Fibroblast of lung (primary cell): ENCODE measurements at regions not wholly inside any gene's neighbourhood (a gene's known extent, or its start where the extent isn't known, plus 50 kb on each side); places are given as distances from the start of the nearest gene placed in this dataset.

Experiments used
- DNase-seq, 2 donors: peaks; one replicate each; pipeline versions ENCODE4 v3.0.0 to v3.0.0-alpha.2; 2010; ENCODE audit warnings: low read depth in 2 of 2
- H2AFZ ChIP-seq: 2 replicates; pipeline ENCODE4 v1.5.1; 2012; ENCODE audit warnings: low read length, control low read depth, inconsistent platforms
- H3K27ac ChIP-seq: 2 replicates; pipeline ENCODE4 v1.5.1; 2011; ENCODE audit warnings: low read length, control low read depth; ENCODE audit not compliant: insufficient read depth
- H3K27me3 ChIP-seq: 2 replicates; pipeline ENCODE4 v1.5.1; 2011; ENCODE audit warnings: mild to moderate bottlenecking, low read length; ENCODE audit not compliant: control insufficient read depth, insufficient read depth
- H3K36me3 ChIP-seq: 2 replicates; pipeline ENCODE4 v1.5.1; 2011; ENCODE audit warnings: low read length; ENCODE audit not compliant: control insufficient read depth, insufficient read depth
- H3K4me1 ChIP-seq: 2 replicates; pipeline ENCODE4 v1.5.1; 2011; ENCODE audit warnings: low read length; ENCODE audit not compliant: control insufficient read depth, insufficient read depth; ENCODE audit errors: extremely low read depth
- H3K4me2 ChIP-seq: 2 replicates; pipeline ENCODE4 v1.5.1; 2011; ENCODE audit warnings: low read length, control low read depth; ENCODE audit not compliant: insufficient read depth; ENCODE audit errors: extremely low read depth
- H3K4me3 ChIP-seq, 4 experiments: fragments of 200-600 bp in 1 of 4; sonication (generic) in 1 of 4; replicated peaks in 1 of 4; 2 replicates each; pipeline ENCODE4 v1.5.1; 2011 to 2016; ENCODE audit warnings: low read length in 4 of 4, low read depth in 3 of 4, mild to moderate bottlenecking in 3 of 4, control low read depth in 2 of 4, inconsistent platforms in 1 of 4, mixed read lengths in 1 of 4; ENCODE audit not compliant: insufficient read depth in 1 of 4; ENCODE audit errors: control extremely low read depth in 1 of 4
- H3K79me2 ChIP-seq: 2 replicates; pipeline ENCODE4 v1.5.1; 2012; ENCODE audit warnings: mild to moderate bottlenecking, low read length, inconsistent platforms; ENCODE audit not compliant: control insufficient read depth, insufficient read depth
- H3K9ac ChIP-seq: 2 replicates; pipeline ENCODE4 v1.5.1; 2011; ENCODE audit warnings: mild to moderate bottlenecking, low read length, control low read depth; ENCODE audit not compliant: insufficient read depth
- H3K9me3 ChIP-seq: 2 replicates; pipeline ENCODE4 v1.5.1; 2012; ENCODE audit warnings: low read depth, low read length; ENCODE audit not compliant: control insufficient read depth, insufficient read depth
- H4K20me1 ChIP-seq: 2 replicates; pipeline ENCODE4 v1.5.1; 2011; ENCODE audit warnings: low read length; ENCODE audit not compliant: control insufficient read depth, insufficient read depth; ENCODE audit errors: extremely low read depth
- CTCF ChIP-seq, 2 donors: IDR thresholded peaks in 1 of 2; conservative IDR thresholded peaks in 1 of 2; 1 replicate in 1 of 2; 2 replicates in 1 of 2; pipeline ENCODE4 v1.5.1; 2011 to 2012; ENCODE audit warnings: low read length in 2 of 2, control low read depth in 1 of 2, inconsistent platforms in 1 of 2, low read depth in 1 of 2, mild to moderate bottlenecking in 1 of 2
- EZH2 ChIP-seq: IDR thresholded peaks from 2 replicates; pipeline ENCODE4 v1.5.1; 2012; ENCODE audit warnings: low read length, control low read depth, mild to moderate bottlenecking; ENCODE audit errors: missing control alignments

- no peak for TF ChIP-seq CTCF (conservative IDR thresholded peaks at IDR 0.05 in 1 of 2, IDR thresholded peaks at IDR 0.05 in 1 of 2; ENCODE audit: low read depth in 1 of 2, low read length in 2 of 2)
- no peak for TF ChIP-seq EZH2
- Histone ChIP-seq H3K36me3 (no peaks in the 10 kb centered on the region), H2AFZ (no peak overlapping the region), H3K79me2 (no peaks in the 10 kb centered on the region), H4K20me1 (no peaks in the 10 kb centered on the region), H3K4me1 (no peaks in the 10 kb centered on the region), H3K27ac (no peak overlapping the region), H3K4me2 (no peak overlapping the region), H3K4me3 (no peak overlapping the region), H3K27me3 (no peaks in the 10 kb centered on the region), H3K9ac (no peak overlapping the region), H3K9me3 (no peaks in the 10 kb centered on the region)
- DNase-seq: no peak
Measured at GRCh38 chr20:43855803-43856202, 58.8 kb upstream of the TOX2 start.

GRCh38 chr20:43853918-43854317 is 60.7 kb upstream of the TOX2 start:
- H2AFZ ChIP-seq: no peak overlapping the region
- H3K9ac ChIP-seq: no peak overlapping the region
- H4K20me1 ChIP-seq: no peaks in the 10 kb centered on the region
- H3K27me3 ChIP-seq: no peaks in the 10 kb centered on the region
- TF ChIP-seq EZH2: no peak
- no peak for TF ChIP-seq CTCF (conservative IDR thresholded peaks at IDR 0.05 in 1 of 2, IDR thresholded peaks at IDR 0.05 in 1 of 2; ENCODE audit: low read depth in 1 of 2, low read length in 2 of 2)
- H3K9me3 ChIP-seq: no peaks in the 10 kb centered on the region
- no peak overlapping the region for H3K4me2 ChIP-seq
- no peak for DNase-seq
- peaks cover 7% of the 10 kb centered on the region for H3K4me1 ChIP-seq
- H3K27ac ChIP-seq: no peak overlapping the region
- H3K36me3 ChIP-seq: no peaks in the 10 kb centered on the region
- H3K4me3 ChIP-seq: no peak overlapping the region
- H3K79me2 ChIP-seq: no peaks in the 10 kb centered on the region

GRCh38 chr20:43853174-43853803 is 61.4 kb upstream of the TOX2 start:
- no peaks in the 10 kb centered on the region for H3K79me2 ChIP-seq
- no peaks in the 10 kb centered on the region for H3K9me3 ChIP-seq
- H3K4me1 ChIP-seq: peaks cover 7% of the 10 kb centered on the region
- no peak overlapping the region for H3K9ac ChIP-seq
- no peaks in the 10 kb centered on the region for H4K20me1 ChIP-seq
- no peak overlapping the region for H2AFZ ChIP-seq
- H3K27me3 ChIP-seq: no peaks in the 10 kb centered on the region
- no peak overlapping the region for H3K4me2 ChIP-seq
- DNase-seq: peak in 1 of 2 donors; percentile 46
- no peak overlapping the region for H3K4me3 ChIP-seq
- H3K27ac ChIP-seq: no peak overlapping the region
- TF ChIP-seq EZH2: no peak
- TF ChIP-seq CTCF (conservative IDR thresholded peaks at IDR 0.05 in 1 of 2, IDR thresholded peaks at IDR 0.05 in 1 of 2; ENCODE audit: low read depth in 1 of 2, low read length in 2 of 2): no peak
- no peaks in the 10 kb centered on the region for H3K36me3 ChIP-seq
